ENCODE measurements at regions not wholly inside any gene's neighbourhood (a gene's known extent, or its start where the extent isn't known, plus 50 kb on each side); places are given as distances from the start of the nearest gene placed in this dataset.

DNA sequence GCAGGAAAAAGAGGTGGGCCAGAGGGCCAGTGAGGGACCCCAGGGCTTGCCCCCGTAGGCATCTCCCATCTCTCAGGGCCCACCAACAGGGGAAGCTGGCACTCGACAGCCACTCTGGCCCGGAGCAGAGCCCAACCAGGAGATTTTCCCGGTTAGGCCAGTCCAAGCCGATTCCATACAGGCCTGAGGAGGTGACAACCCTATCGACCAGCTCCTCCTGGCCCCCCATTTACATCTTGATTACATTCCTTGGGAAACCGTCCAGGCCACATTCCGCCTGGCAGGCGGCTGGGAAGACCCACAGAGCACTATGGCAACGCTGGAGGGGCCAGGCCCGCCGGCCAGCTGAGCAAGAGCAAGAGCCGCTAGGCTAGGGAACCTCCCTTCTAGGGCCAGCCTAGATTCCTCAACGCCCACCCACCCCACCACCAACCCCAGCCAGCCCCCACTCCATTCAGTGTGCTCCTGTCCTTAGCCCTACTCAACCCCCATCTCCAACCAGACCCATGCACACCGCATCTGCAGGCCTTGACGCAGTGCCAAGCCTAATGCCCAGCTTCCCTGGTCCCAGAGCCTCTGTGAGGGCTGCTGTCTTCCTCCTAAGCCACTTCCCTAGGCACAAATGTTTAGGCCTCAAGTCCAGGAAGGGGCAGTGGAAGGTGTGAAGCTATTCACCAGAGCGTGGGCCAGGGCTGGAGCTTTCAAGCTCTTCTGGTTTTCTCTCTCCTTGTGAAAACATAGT, 161.2 kb downstream of the EFNB1 start:
- TF ChIP-seq CTCF (IDR thresholded peaks at IDR 0.05; ENCODE audit: insufficient read depth, low read length) (no peak), POLR2AphosphoS5 (IDR thresholded peaks at IDR 0.05; ENCODE audit: low read depth) (no peak)
- TF ChIP-seq, protein P1, sequence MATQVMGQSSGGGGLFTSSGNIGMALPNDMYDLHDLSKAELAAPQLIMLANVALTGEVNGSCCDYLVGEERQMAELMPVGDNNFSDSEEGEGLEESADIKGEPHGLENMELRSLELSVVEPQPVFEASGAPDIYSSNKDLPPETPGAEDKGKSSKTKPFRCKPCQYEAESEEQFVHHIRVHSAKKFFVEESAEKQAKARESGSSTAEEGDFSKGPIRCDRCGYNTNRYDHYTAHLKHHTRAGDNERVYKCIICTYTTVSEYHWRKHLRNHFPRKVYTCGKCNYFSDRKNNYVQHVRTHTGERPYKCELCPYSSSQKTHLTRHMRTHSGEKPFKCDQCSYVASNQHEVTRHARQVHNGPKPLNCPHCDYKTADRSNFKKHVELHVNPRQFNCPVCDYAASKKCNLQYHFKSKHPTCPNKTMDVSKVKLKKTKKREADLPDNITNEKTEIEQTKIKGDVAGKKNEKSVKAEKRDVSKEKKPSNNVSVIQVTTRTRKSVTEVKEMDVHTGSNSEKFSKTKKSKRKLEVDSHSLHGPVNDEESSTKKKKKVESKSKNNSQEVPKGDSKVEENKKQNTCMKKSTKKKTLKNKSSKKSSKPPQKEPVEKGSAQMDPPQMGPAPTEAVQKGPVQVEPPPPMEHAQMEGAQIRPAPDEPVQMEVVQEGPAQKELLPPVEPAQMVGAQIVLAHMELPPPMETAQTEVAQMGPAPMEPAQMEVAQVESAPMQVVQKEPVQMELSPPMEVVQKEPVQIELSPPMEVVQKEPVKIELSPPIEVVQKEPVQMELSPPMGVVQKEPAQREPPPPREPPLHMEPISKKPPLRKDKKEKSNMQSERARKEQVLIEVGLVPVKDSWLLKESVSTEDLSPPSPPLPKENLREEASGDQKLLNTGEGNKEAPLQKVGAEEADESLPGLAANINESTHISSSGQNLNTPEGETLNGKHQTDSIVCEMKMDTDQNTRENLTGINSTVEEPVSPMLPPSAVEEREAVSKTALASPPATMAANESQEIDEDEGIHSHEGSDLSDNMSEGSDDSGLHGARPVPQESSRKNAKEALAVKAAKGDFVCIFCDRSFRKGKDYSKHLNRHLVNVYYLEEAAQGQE (IDR thresholded peaks at IDR 0.05; ENCODE audit: insufficient replicate concordance, low read depth): no peak

All from HL-60 (cell line).